K562 (cell line): ENCODE measurements at regions not wholly inside any gene's neighbourhood (a gene's known extent, or its start where the extent isn't known, plus 50 kb on each side); places are given as distances from the start of the nearest gene placed in this dataset.

ENCODE experiments used
- ATAC-seq: fragments of 200-7000 bp; cut with Tn5 transposase; 3 replicates; pipeline ENCODE4 v1.9.1; 2020; ENCODE audit warnings: moderate library complexity
- BruUV-seq: library from RNA; stranded (reverse); fragments of 400-500 nt; replicated peaks from 2 replicates; lab custom pipeline; 2021; lab: Mats Ljungman, UMichigan
- CTCF ChIA-PET: fragments of 300-600 bp; formaldehyde crosslinking; extraction: SDS; loops from one replicate; lab custom pipeline; 2021; ENCODE audit warnings: low intra/inter-chr PET ratio; lab: Yijun Ruan, JAX
- POLR2A ChIA-PET: fragments of 300-600, 350-650 bp; sonication (Branson Sonifier 250); formaldehyde crosslinking; extraction: SDS; loops from one replicate; lab custom pipeline; 2021; ENCODE audit warnings: antibody characterized with exemption, inconsistent platforms; lab: Yijun Ruan, JAX
- DNase-seq, 4 experiments: peaks; one replicate each; pipeline versions ENCODE4 v3.0.0 to v3.0.0-alpha.2; 2011 to 2018; ENCODE audit warnings: low spot score in 3 of 4, mixed read lengths in 3 of 4; ENCODE audit errors: extremely low read depth in 1 of 4
- FAIRE-seq: peaks from 2 replicates; lab custom pipeline; 2011; peaks lifted over from hg19 to GRCh38; lab: Jason Lieb, UNC
- H2AFZ ChIP-seq: 2 replicates; pipeline ENCODE4 v1.6.0; 2011; ENCODE audit warnings: low read depth, low read length, control low read depth, inconsistent platforms
- H3K27ac ChIP-seq: fragments of 200-600 bp; 3 replicates; pipeline ENCODE4 v1.8.0; 2011; ENCODE audit warnings: low read depth, mild to moderate bottlenecking, control low read depth, inconsistent platforms, low read length, moderate library complexity, mixed read lengths; ENCODE audit errors: extremely low read depth
- H3K27me3 ChIP-seq, 2 experiments: fragments of 300-600 bp in 1 of 2; 2 replicates in 1 of 2; 3 replicates in 1 of 2; pipeline versions ENCODE4 v1.6.0 to v1.8.0; 2011; ENCODE audit warnings: inconsistent platforms in 2 of 2, low read length in 2 of 2, mild to moderate bottlenecking in 1 of 2, mixed read lengths in 1 of 2, moderate library complexity in 1 of 2; ENCODE audit not compliant: control insufficient read depth in 2 of 2, insufficient read depth in 2 of 2
- H3K36me3 ChIP-seq: fragments of 300-600 bp; 3 replicates; pipeline ENCODE4 v1.8.0; 2011; ENCODE audit warnings: mild to moderate bottlenecking, low read length, inconsistent platforms; ENCODE audit not compliant: control insufficient read depth, insufficient read depth
- H3K4me1 ChIP-seq, 2 experiments: fragments of 200-600 bp in 1 of 2; replicated peaks in 1 of 2; 2 replicates in 1 of 2; 3 replicates in 1 of 2; pipeline versions ENCODE4 v1.5.1 to v1.8.0; 2011; ENCODE audit warnings: inconsistent platforms in 2 of 2, low read length in 2 of 2, mild to moderate bottlenecking in 1 of 2, mixed read lengths in 1 of 2, moderate library complexity in 1 of 2; ENCODE audit not compliant: control insufficient read depth in 2 of 2, insufficient read depth in 2 of 2
- H3K4me2 ChIP-seq: 2 replicates; pipeline ENCODE4 v1.6.1; 2011; ENCODE audit warnings: low read length, control low read depth, inconsistent platforms, mixed read lengths; ENCODE audit not compliant: insufficient read depth
- H3K4me3 ChIP-seq: fragments of 200-600 bp; sonication (generic), shearing (Covaris generic); 2 replicates; pipeline ENCODE4 v1.5.1; 2016; ENCODE audit warnings: control low read depth, inconsistent platforms
- H3K79me2 ChIP-seq: fragments of 200-600 bp; 3 replicates; pipeline ENCODE4 v1.8.0; 2011; ENCODE audit warnings: low read length, inconsistent platforms; ENCODE audit not compliant: control insufficient read depth, insufficient read depth
- H3K9ac ChIP-seq, 2 experiments: 2 replicates each; pipeline versions ENCODE4 v1.6.0 to v1.6.1; 2011; ENCODE audit warnings: low read depth in 2 of 2, low read length in 2 of 2, control low read depth in 1 of 2, inconsistent platforms in 1 of 2, mild to moderate bottlenecking in 1 of 2, mixed read lengths in 1 of 2; ENCODE audit not compliant: insufficient read depth in 1 of 2
- H3K9me1 ChIP-seq: one replicate; pipeline ENCODE4 v1.6.0; 2011; ENCODE audit warnings: inconsistent platforms, mild to moderate bottlenecking, low read length, moderate library complexity; ENCODE audit not compliant: control insufficient read depth, insufficient read depth
- H3K9me3 ChIP-seq: replicated peaks from 2 replicates; pipeline ENCODE4 v1.5.1; 2011; ENCODE audit warnings: low read depth, low read length, inconsistent platforms; ENCODE audit not compliant: control insufficient read depth, insufficient read depth
- H4K20me1 ChIP-seq: replicated peaks from 2 replicates; pipeline ENCODE4 v1.6.1; 2011; ENCODE audit warnings: low read length, inconsistent platforms, mixed read lengths; ENCODE audit not compliant: control insufficient read depth, insufficient read depth
- ARID1B ChIP-seq: fragments of 450-650 bp; IDR thresholded peaks from 2 replicates; pipeline ENCODE4 v1.6.1; 2016; ENCODE audit warnings: antibody characterized with exemption, mild to moderate bottlenecking, inconsistent platforms
- BHLHE40 ChIP-seq: IDR thresholded peaks from 2 replicates; pipeline ENCODE4 v1.6.1; 2011; ENCODE audit warnings: low read length, improper control_type of control experiment
- BRF2 ChIP-seq: IDR thresholded peaks from 3 replicates; pipeline ENCODE4 v1.6.1; 2011; ENCODE audit warnings: borderline replicate concordance, mild to moderate bottlenecking; ENCODE audit not compliant: insufficient read length, insufficient read depth
- CCAR2 ChIP-seq: fragments of 200-400 bp; formaldehyde crosslinking; IDR thresholded peaks from 2 replicates; pipeline ENCODE4 v1.6.1; 2017; ENCODE audit warnings: mild to moderate bottlenecking, low read depth, low read length
- CCNT2 ChIP-seq: IDR thresholded peaks from 2 replicates; pipeline ENCODE4 v1.6.1; 2011; ENCODE audit warnings: borderline replicate concordance, low read depth, mild to moderate bottlenecking, moderate library complexity, mixed read lengths, low read length; ENCODE audit not compliant: insufficient read length; ENCODE audit errors: extremely low read depth
- DDX20 ChIP-seq: fragments of 450-650 bp; IDR thresholded peaks from 2 replicates; pipeline ENCODE4 v1.6.1; 2016; ENCODE audit warnings: missing genetic modification characterization, low read depth, mild to moderate bottlenecking, missing compliant biosample characterization, moderate library complexity
- ESRRA ChIP-seq: fragments of 450-650 bp; IDR thresholded peaks from 2 replicates; pipeline ENCODE4 v1.6.1; 2014; ENCODE audit warnings: low read depth, mild to moderate bottlenecking, moderate library complexity, borderline replicate concordance
- EZH2 ChIP-seq: IDR thresholded peaks from 2 replicates; pipeline ENCODE4 v1.6.1; 2012; ENCODE audit warnings: low read depth, mild to moderate bottlenecking, inconsistent platforms, low read length, borderline replicate concordance
- NCOR1 ChIP-seq: fragments of 450-650 bp; IDR thresholded peaks from 2 replicates; pipeline ENCODE4 v1.6.1; 2016; ENCODE audit warnings: mild to moderate bottlenecking, moderate library complexity
- NFRKB ChIP-seq: fragments of 450-650 bp; IDR thresholded peaks from 2 replicates; pipeline ENCODE4 v1.6.1; 2016; ENCODE audit warnings: low read depth
- PHF8 ChIP-seq: fragments of 200-600 bp; sonication (generic); IDR thresholded peaks from 2 replicates; pipeline ENCODE4 v1.6.1; 2012; ENCODE audit warnings: mixed run types, mild to moderate bottlenecking, inconsistent platforms, low read length, moderate library complexity, borderline replicate concordance
- RBM14 ChIP-seq: fragments of 200-400 bp; formaldehyde crosslinking; IDR thresholded peaks from 2 replicates; pipeline ENCODE4 v1.6.1; 2018; ENCODE audit warnings: low read depth, mild to moderate bottlenecking, low read length, moderate library complexity, borderline replicate concordance; ENCODE audit not compliant: insufficient read depth
- SAFB2 ChIP-seq: fragments of 200-400 bp; formaldehyde crosslinking; IDR thresholded peaks from 2 replicates; pipeline ENCODE4 v1.6.1; 2018; ENCODE audit warnings: borderline replicate concordance, low read length, low read depth, moderate library complexity; ENCODE audit not compliant: severe bottlenecking
- ZNF133 ChIP-seq: fragments of 250-450 bp; sonication (Bioruptor Pico); IDR thresholded peaks from 2 replicates; pipeline ENCODE4 v1.4.0; 2020; ENCODE audit warnings: mild to moderate bottlenecking
- ZNF282 ChIP-seq: sonication (generic); formaldehyde crosslinking; IDR thresholded peaks from 2 replicates; pipeline ENCODE4 v1.8.1; 2023; ENCODE audit warnings: missing genetic modification reagents
- ZNF699 ChIP-seq: fragments of 250-450 bp; sonication (Bioruptor Pico); IDR thresholded peaks from 2 replicates; pipeline ENCODE4 v1.8.0; 2021; ENCODE audit warnings: mild to moderate bottlenecking, moderate library complexity; ENCODE audit not compliant: insufficient replicate concordance
- WGBS: fragments of 100-300 bp; shearing (Covaris generic); methylation state at CpG from one replicate; pipeline ENCODE4 v1.1.6; 2016; ENCODE audit warnings: low coverage, mixed read lengths; ENCODE audit not compliant: insufficient coverage; ENCODE audit errors: missing lambda C conversion rate; 5-methylcytosine and 5-hydroxymethylcytosine counted together
- in situ Hi-C: fragments of 300-500 bp; cut with MboI; formaldehyde crosslinking; loops from 4 replicates; pipeline ENCODE4 v1.15.0; 2018; ENCODE audit warnings: inconsistent platforms, mixed read lengths
- intact Hi-C: fragments of 100-400 bp; cut with micrococcal nuclease; formaldehyde crosslinking; loops from 2 replicates; pipeline ENCODE4 v1.14.2; 2022
- TF ChIP-seq, protein P1 (sequence below), 3 experiments: fragments of 200-800 bp in 1 of 3; fragments of 250-450 bp in 1 of 3; fragments of 450-650 bp in 1 of 3; sonication (Bioruptor Pico) in 1 of 3; sonication (Bioruptor generic) in 1 of 3; formaldehyde crosslinking in 1 of 3; IDR thresholded peaks; 2 replicates each; pipeline versions ENCODE4 v1.6.1 to v1.8.0; 2016 to 2022; ENCODE audit warnings: mild to moderate bottlenecking in 2 of 3, missing genetic modification characterization in 2 of 3, missing compliant biosample characterization in 1 of 3, moderate library complexity in 1 of 3

DNA sequence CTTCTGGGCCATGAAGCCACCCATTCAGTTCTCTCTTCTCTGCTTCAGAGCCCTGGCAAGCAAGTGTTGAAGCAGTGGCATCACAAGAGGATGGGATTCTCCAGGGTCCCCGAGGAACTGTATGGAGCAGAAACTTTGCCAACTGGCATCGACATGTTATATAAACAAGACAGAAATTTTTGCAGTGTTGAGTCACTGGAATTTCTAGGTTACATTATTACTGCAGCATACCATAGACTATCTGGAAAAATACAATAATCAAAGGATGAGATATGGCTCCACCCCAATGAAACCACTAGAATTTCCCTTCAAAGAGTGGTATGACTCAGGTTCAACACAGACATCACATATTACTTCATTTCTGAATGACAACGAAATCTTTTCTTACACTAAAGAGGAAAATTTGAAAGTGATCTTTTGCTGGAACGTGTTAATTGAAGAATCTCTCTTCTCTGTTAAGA is 343.0 kb upstream of the DYNLRB2 start:
- no peaks in the 10 kb centered on the region for H3K9me3 ChIP-seq
- BruUV-seq: no TSS peak
- H3K36me3 ChIP-seq: no peaks in the 10 kb centered on the region
- H3K9me1 ChIP-seq: no peaks in the 10 kb centered on the region
- ChIA-PET POLR2A (no interaction called here), CTCF (no interaction called here)
- H3K79me2 ChIP-seq: no peaks in the 10 kb centered on the region
- in situ Hi-C loops: no loop called here
- ATAC-seq (no peak), FAIRE-seq (no peak), DNase-seq (no peak)
- H4K20me1 ChIP-seq: 0 out of 2 replicates have a peak, but pooled peaks cover 3% of the 10 kb centered on the region
- H2AFZ ChIP-seq: no peak overlapping the region
- H3K9ac ChIP-seq: no peak overlapping the region
- H3K27ac ChIP-seq: no peak overlapping the region
- H3K4me1 ChIP-seq: no peaks in the 10 kb centered on the region
- H3K4me3 ChIP-seq: no peak overlapping the region
- no peaks in the 10 kb centered on the region for H3K27me3 ChIP-seq
- 0% methylated on average over 4 of the region's 4 CpGs for WGBS
- TF ChIP-seq EZH2: no peak
- TF ChIP-seq ARID1B: no peak
- TF ChIP-seq NCOR1: no peak
- TF ChIP-seq, protein P1, sequence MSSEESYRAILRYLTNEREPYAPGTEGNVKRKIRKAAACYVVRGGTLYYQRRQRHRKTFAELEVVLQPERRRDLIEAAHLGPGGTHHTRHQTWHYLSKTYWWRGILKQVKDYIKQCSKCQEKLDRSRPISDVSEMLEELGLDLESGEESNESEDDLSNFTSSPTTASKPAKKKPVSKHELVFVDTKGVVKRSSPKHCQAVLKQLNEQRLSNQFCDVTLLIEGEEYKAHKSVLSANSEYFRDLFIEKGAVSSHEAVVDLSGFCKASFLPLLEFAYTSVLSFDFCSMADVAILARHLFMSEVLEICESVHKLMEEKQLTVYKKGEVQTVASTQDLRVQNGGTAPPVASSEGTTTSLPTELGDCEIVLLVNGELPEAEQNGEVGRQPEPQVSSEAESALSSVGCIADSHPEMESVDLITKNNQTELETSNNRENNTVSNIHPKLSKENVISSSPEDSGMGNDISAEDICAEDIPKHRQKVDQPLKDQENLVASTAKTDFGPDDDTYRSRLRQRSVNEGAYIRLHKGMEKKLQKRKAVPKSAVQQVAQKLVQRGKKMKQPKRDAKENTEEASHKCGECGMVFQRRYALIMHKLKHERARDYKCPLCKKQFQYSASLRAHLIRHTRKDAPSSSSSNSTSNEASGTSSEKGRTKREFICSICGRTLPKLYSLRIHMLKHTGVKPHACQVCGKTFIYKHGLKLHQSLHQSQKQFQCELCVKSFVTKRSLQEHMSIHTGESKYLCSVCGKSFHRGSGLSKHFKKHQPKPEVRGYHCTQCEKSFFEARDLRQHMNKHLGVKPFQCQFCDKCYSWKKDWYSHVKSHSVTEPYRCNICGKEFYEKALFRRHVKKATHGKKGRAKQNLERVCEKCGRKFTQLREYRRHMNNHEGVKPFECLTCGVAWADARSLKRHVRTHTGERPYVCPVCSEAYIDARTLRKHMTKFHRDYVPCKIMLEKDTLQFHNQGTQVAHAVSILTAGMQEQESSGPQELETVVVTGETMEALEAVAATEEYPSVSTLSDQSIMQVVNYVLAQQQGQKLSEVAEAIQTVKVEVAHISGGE (CRISPR knock-in tag; IDR thresholded peaks at IDR 0.05): no peak
- TF ChIP-seq SAFB2: no peak
- TF ChIP-seq PHF8: no peak
- no peak for TF ChIP-seq DDX20 (tag)
- TF ChIP-seq NFRKB: no peak
- no peak for TF ChIP-seq BRF2
- TF ChIP-seq CCNT2: no peak
- no peak for TF ChIP-seq ESRRA
- no peak for TF ChIP-seq ZNF133 (CRISPR knock-in tag)
- no peak for TF ChIP-seq RBM14
- no peak for TF ChIP-seq BHLHE40
- TF ChIP-seq ZNF282 (CRISPR knock-in tag): no peak
- no peak for TF ChIP-seq ZNF699 (CRISPR knock-in tag)
- no peak for TF ChIP-seq CCAR2
- no peak overlapping the region for H3K4me2 ChIP-seq
- intact Hi-C loops: no loop called here
